ENCODE measurements at regions not wholly inside any gene's neighbourhood (a gene's known extent, or its start where the extent isn't known, plus 50 kb on each side); places are given as distances from the start of the nearest gene placed in this dataset.
A peak's percentile ranks its signal among the peaks of the same experiment; 100 is the strongest.

GRCh38 chr13:32828711-32829110 is 187.5 kb upstream of the KL start:
- Histone ChIP-seq H3K4me3 (ENCODE audit: low read length) (no peak overlapping the region), H3K9ac (ENCODE audit: low read length) (no peak overlapping the region), H3K27me3 (replicated peaks; ENCODE audit: insufficient read depth, low read length) (no peaks in the 10 kb centered on the region), H3K9me3 (replicated peaks; ENCODE audit: insufficient read depth, low read length) (no peaks in the 10 kb centered on the region), H3K36me3 (replicated peaks; ENCODE audit: insufficient read depth, low read length) (no peaks in the 10 kb centered on the region), H3K9me2 (replicated peaks; ENCODE audit: insufficient read depth, low read length) (no peaks in the 10 kb centered on the region), H4K20me1 (ENCODE audit: insufficient read depth, low read length) (no peaks in the 10 kb centered on the region), H3K4me1 (ENCODE audit: low read length) (0 out of 2 replicates have a peak, but pooled peaks cover 5% of the 10 kb centered on the region), H3K27ac (ENCODE audit: low read length) (no peak overlapping the region), H3K79me2 (ENCODE audit: low read length) (no peaks in the 10 kb centered on the region), H3F3A (ENCODE audit: insufficient read depth, low read length) (no peaks in the 10 kb centered on the region), H2AFZ (ENCODE audit: low read length) (no peak overlapping the region; the same call in 1 of the 2 replicates), H3K4me2 (ENCODE audit: low read depth, low read length) (no peak overlapping the region)
- DNase-seq, result no peak
- TF ChIP-seq EZH2phosphoT487 (IDR thresholded peaks at IDR 0.05; ENCODE audit: low read length) (no peak), EZH2 (optimal IDR thresholded peaks at IDR 0.05; ENCODE audit: low read depth, low read length) (no peak), CTCF (IDR thresholded peaks at IDR 0.05; ENCODE audit: low read length) (no peak)

- Histone ChIP-seq H3K27ac (ENCODE audit: low read length) (peak overlapping the region; percentile 43; the same call in 1 of the 2 replicates), H4K20me1 (ENCODE audit: insufficient read depth, low read length) (no peaks in the 10 kb centered on the region), H2AFZ (ENCODE audit: low read length) (peak overlapping the region; percentile 82), H3K27me3 (replicated peaks; ENCODE audit: insufficient read depth, low read length) (no peaks in the 10 kb centered on the region), H3K9me2 (replicated peaks; ENCODE audit: insufficient read depth, low read length) (no peaks in the 10 kb centered on the region), H3F3A (ENCODE audit: insufficient read depth, low read length) (no peaks in the 10 kb centered on the region), H3K79me2 (ENCODE audit: low read length) (no peaks in the 10 kb centered on the region), H3K4me1 (ENCODE audit: low read length) (0 out of 2 replicates have a peak, but pooled peaks cover 5% of the 10 kb centered on the region), H3K4me3 (ENCODE audit: low read length) (0 out of 2 replicates have a peak overlapping the region, but pooled peaks have one; percentile 12), H3K36me3 (replicated peaks; ENCODE audit: insufficient read depth, low read length) (no peaks in the 10 kb centered on the region), H3K4me2 (ENCODE audit: low read depth, low read length) (peak overlapping the region; percentile 57; the same call in 1 of the 2 replicates), H3K9me3 (replicated peaks; ENCODE audit: insufficient read depth, low read length) (no peaks in the 10 kb centered on the region), H3K9ac (ENCODE audit: low read length) (peak overlapping the region; percentile 13; the same call in 1 of the 2 replicates)
- no peak for TF ChIP-seq EZH2 (optimal IDR thresholded peaks at IDR 0.05; ENCODE audit: low read depth, low read length)
- TF ChIP-seq CTCF (IDR thresholded peaks at IDR 0.05; ENCODE audit: low read length), result no peak
- DNase-seq, result no peak
Observed at GRCh38 chr13:32829269-32829668, 187.0 kb upstream of the KL start.

GRCh38 chr13:32829676-32830335 is 186.4 kb upstream of the KL start:
- peak overlapping the region; percentile 82 for H2AFZ ChIP-seq (ENCODE audit: low read length)
- DNase-seq, result peak; percentile 21
- H3F3A ChIP-seq (ENCODE audit: insufficient read depth, low read length), result no peaks in the 10 kb centered on the region
- H3K27ac ChIP-seq (ENCODE audit: low read length), result peak overlapping the region; percentile 43; the same call in 1 of the 2 replicates
- H4K20me1 ChIP-seq (ENCODE audit: insufficient read depth, low read length), result no peaks in the 10 kb centered on the region
- H3K27me3 ChIP-seq (replicated peaks; ENCODE audit: insufficient read depth, low read length), result no peaks in the 10 kb centered on the region
- H3K4me2 ChIP-seq (ENCODE audit: low read depth, low read length), result peak overlapping the region; percentile 57; the same call in 1 of the 2 replicates
- H3K9ac ChIP-seq (ENCODE audit: low read length), result peak overlapping the region; percentile 13; the same call in 1 of the 2 replicates
- no peaks in the 10 kb centered on the region for H3K36me3 ChIP-seq (replicated peaks; ENCODE audit: insufficient read depth, low read length)
- peak overlapping the region; percentile 12; the same call in 1 of the 2 replicates for H3K4me3 ChIP-seq (ENCODE audit: low read length)
- H3K4me1 ChIP-seq (ENCODE audit: low read length), result 0 out of 2 replicates have a peak, but pooled peaks cover 5% of the 10 kb centered on the region
- no peaks in the 10 kb centered on the region for H3K79me2 ChIP-seq (ENCODE audit: low read length)
- H3K9me2 ChIP-seq (replicated peaks; ENCODE audit: insufficient read depth, low read length), result no peaks in the 10 kb centered on the region
- no peaks in the 10 kb centered on the region for H3K9me3 ChIP-seq (replicated peaks; ENCODE audit: insufficient read depth, low read length)
- TF ChIP-seq EZH2phosphoT487 (IDR thresholded peaks at IDR 0.05; ENCODE audit: low read length) (no peak), EZH2 (optimal IDR thresholded peaks at IDR 0.05; ENCODE audit: low read depth, low read length) (no peak), CTCF (IDR thresholded peaks at IDR 0.05; ENCODE audit: low read length) (no peak)

Data from MM.1S (cell line).